GM18502 (cell line): ENCODE measurements at regions not wholly inside any gene's neighbourhood (a gene's known extent, or its start where the extent isn't known, plus 50 kb on each side); places are given as distances from the start of the nearest gene placed in this dataset.
"Not testable (repeated sequence)": the region's sequence is repeated elsewhere in the genome, so short reads cannot be mapped to it uniquely, and the experiment has no call there.

ENCODE experiments used
- ATAC-seq: cut with Tn5 transposase; IDR thresholded peaks from one replicate; pipeline ENCODE4 v1.9.1; 2021; ENCODE audit warnings: mild to moderate bottlenecking; ENCODE audit not compliant: unreplicated experiment, poor library complexity

GRCh38 chr2:22002066-22002465 lies 878.3 kb downstream of the TDRD15 start:
- no peak for ATAC-seq

GRCh38 chr2:22003270-22003669 lies 879.5 kb downstream of the TDRD15 start:
- ATAC-seq, result no peak

DNA sequence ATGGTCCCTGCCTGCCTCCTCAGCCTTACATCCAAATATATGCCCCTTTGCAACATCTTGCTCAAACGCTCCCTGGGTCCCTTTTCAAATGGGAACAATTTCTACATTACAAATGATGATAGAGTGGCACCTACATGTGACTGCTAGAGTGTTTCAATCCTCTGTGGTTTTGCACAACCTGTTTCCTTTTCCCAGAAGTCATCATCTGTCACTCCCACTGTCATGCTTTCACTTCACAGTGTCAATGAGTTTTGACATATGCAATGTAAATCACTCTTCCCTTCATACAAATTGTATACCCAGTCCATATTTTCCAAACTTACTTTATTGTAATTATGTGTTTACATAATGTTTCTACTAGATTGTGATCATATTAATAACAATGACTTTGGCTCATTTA lies 887.3 kb downstream of the TDRD15 start:
- no peak for ATAC-seq

DNA sequence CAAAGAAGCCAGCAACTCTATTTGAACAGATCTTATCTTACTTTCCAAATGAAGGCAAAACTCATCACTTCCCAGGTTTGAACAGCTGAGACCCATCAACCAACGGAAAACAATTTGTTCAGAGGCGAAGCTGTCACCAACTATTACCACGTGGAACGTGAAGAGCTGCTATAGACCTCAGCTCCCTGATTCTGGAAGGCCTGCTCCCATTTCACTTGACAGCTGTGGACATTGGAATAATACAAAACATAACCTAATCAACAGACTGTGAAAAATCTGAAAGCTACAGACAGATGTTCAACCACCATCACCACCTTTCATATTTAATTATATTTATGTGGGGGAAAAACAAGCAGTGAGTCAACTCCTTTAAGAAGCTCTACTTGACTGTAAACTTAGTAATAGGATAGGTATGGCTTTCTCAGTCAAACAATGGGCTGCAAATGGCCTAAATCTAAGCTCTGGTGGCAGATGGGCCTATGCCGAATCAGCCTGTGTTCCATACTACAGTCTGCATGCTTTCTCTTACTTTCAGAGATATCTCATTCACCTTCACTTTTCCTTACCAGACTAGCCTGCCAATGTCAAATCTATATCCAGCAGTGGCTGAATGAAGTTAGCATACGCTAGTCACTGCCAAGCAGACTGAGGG lies 896.4 kb downstream of the TDRD15 start:
- ATAC-seq, result no peak

DNA sequence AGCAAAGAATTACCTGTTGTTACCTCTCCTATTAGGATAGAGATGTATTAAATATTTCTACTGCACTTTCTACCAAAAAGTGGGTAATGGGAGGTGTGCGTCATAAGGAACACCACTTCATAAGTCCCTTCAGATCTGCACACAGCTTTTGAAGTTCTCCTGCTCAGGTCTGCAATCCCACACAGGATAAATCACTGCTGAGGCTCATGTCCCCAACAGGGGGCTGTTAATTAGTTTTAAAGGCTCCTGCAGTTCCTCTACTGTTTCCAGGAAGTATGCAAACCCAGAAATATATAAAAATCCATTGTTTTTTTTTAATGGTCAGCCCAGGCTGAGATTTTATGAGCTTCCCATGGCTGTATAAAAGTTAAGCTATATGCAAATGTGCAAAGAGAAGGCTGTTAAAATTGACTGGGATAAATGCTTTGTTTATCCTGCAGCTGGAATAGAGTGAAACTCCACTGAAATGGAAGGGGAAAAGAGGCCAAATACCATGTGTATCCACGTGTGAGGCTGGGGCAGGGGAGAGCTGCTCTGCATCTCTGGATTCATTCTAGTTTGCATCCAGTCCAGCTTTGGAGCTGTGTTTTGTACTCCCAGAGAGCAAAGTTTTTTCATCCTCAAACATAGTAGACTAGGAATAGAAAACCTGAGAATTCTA lies 903.7 kb downstream of the TDRD15 start:
- ATAC-seq, result no peak

DNA sequence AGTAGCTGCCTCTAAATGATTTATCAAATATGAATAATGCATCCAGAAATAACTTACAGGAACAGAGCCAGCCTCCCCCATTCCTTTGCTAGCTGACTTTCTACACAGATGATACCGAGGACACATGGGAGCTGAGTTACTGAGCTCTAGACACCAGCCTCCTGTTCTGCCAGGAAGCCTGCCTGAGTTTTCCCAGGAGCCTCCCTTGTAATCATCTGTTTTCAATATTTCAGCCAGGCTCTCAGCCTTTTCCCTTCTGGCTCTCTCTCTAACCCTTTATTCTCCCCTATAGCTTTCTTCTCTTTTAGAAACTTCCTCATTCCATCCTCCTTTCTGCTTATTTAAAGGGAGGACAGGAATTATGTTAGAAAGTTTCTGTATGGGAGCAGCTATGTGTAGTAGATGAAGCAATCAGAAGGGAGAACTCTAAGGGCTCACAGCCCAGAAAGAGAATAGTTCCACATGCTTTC lies 911.6 kb downstream of the TDRD15 start:
- no peak for ATAC-seq

DNA sequence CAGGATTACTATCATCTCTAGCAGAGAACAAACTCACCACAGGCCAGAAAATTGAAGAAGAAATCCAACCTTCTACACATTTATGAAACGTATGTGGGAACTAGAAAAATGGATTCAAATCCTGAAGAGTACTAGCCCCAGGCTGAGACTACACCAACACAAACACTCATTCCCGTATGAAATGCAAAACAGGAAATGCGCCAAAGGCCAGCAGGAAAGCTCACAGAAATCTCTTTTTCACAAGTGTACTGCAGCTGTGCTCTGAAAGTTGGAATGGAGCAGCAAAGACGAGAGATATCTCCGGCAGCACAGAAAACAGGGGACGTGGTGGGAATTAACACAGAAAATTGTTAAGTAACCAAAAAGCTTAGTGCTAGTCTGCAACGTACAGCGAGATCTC lies 913.5 kb downstream of the TDRD15 start:
- no peak for ATAC-seq

GRCh38 chr2:22043784-22044183 lies 920.0 kb downstream of the TDRD15 start:
- no peak for ATAC-seq

- no peak for ATAC-seq
Measured at GRCh38 chr2:22055784-22056620, 932.2 kb downstream of the TDRD15 start.

GRCh38 chr2:22056621-22057132 lies 932.9 kb downstream of the TDRD15 start:
- ATAC-seq, result no peak

- ATAC-seq, result no peak
Measured at GRCh38 chr2:22062679-22063078, 938.9 kb downstream of the TDRD15 start.

GRCh38 chr2:22076454-22076853 lies 952.7 kb downstream of the TDRD15 start:
- ATAC-seq, result no peak

DNA sequence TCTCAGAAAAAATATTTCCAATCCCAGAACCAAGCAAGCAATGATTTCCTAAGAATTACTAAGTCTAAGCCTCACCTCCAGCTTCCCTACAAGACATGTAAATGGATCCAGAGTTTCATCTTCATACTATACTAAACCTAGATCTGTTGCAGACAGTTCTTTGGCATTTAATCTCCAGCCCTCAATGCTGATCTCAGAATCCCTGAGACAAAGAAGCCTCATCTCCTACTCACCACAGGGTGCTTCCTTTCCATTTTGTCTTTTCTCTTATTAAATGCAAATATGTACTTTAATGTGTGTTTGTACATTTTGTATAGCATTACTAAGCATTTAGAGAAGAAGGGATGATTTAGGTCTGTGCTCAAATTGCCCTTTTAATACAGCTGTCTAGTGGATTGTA lies 954.9 kb downstream of the TDRD15 start:
- no peak for ATAC-seq

- ATAC-seq, result no peak
Measured at GRCh38 chr2:22079583-22079982, 955.8 kb downstream of the TDRD15 start.

- ATAC-seq, result no peak
Measured at GRCh38 chr2:22086726-22087125, 963.0 kb downstream of the TDRD15 start.

- not testable (repeated sequence) for ATAC-seq
Measured at GRCh38 chr2:22103617-22104016, 979.8 kb downstream of the TDRD15 start.

GRCh38 chr2:22110244-22110651 lies 986.5 kb downstream of the TDRD15 start:
- no peak for ATAC-seq

- ATAC-seq, result no peak
Measured at GRCh38 chr2:22124003-22124402, 1000.2 kb downstream of the TDRD15 start.

- no peak for ATAC-seq
Measured at GRCh38 chr2:22126106-22126505, 1002.3 kb downstream of the TDRD15 start.

DNA sequence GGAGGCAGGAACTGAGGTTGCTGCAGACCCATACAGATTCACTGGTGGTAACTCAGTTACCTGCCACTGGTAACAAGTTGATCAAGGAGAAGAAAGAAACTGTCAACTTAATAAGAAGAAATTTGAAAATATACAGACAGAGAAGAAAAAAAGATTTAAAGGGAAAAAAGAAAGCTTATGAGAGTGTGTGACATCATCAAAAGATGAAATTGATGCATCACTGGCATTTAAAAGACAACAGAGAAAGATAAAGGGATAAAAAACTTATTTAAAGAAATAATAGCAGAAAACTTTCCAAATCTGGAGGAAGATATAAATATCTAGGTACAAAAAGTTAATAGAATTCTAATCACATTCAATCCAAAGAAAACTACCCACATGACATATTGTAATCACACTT lies 1003.2 kb downstream of the TDRD15 start:
- no peak for ATAC-seq

- ATAC-seq, result no peak
Measured at GRCh38 chr2:22134421-22134820, 1010.7 kb downstream of the TDRD15 start.
